Astrocyte (in vitro differentiated cells and primary cell): ENCODE measurements at regions not wholly inside any gene's neighbourhood (a gene's known extent, or its start where the extent isn't known, plus 50 kb on each side); places are given as distances from the start of the nearest gene placed in this dataset.

ENCODE experiments used
- EZH2 ChIP-seq: IDR thresholded peaks from 2 replicates; pipeline ENCODE4 v1.6.1; 2012; ENCODE audit warnings: mild to moderate bottlenecking, low read length, inconsistent platforms; ENCODE audit not compliant: insufficient read depth
- TF ChIP-seq, protein P1 (sequence below): IDR thresholded peaks from 2 replicates; pipeline ENCODE4 v1.5.1; 2011; ENCODE audit warnings: low read depth, mild to moderate bottlenecking, inconsistent platforms, low read length, moderate library complexity; ENCODE audit not compliant: insufficient read depth

DNA sequence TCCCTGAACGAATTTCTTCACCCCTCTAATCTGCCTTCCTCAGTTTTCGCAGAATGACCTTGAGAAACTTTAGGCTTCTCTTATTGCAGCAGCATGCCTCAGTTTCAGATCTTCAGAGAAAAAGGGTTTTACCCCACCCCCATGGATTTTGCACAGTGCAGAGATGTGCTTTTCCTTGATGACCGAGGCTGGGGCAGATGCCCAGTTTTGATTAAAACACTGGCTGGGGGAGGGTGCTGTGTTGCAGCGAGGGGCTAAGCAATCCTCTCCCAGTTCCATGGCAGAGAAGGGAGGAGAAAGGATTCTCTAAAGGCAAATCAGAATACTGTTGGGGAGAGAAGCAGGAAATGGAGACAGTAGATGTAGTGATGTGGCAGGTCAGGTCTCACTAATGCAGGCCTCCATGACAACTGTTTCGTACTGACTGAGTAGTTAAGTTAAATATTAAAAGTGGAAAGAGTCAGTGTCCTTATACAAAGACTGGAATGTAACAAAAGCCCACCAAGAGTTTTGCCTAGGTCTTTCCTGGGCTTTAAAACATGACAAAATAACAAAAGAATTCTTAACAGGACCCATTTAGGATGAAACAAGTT, 50.8 kb upstream of the PDZD8 start:
- TF ChIP-seq, protein P1, sequence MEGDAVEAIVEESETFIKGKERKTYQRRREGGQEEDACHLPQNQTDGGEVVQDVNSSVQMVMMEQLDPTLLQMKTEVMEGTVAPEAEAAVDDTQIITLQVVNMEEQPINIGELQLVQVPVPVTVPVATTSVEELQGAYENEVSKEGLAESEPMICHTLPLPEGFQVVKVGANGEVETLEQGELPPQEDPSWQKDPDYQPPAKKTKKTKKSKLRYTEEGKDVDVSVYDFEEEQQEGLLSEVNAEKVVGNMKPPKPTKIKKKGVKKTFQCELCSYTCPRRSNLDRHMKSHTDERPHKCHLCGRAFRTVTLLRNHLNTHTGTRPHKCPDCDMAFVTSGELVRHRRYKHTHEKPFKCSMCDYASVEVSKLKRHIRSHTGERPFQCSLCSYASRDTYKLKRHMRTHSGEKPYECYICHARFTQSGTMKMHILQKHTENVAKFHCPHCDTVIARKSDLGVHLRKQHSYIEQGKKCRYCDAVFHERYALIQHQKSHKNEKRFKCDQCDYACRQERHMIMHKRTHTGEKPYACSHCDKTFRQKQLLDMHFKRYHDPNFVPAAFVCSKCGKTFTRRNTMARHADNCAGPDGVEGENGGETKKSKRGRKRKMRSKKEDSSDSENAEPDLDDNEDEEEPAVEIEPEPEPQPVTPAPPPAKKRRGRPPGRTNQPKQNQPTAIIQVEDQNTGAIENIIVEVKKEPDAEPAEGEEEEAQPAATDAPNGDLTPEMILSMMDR = no peak
- no peak for TF ChIP-seq EZH2
